GM19372 (cell line): ENCODE measurements at regions not wholly inside any gene's neighbourhood (a gene's known extent, or its start where the extent isn't known, plus 50 kb on each side); places are given as distances from the start of the nearest gene placed in this dataset.

ENCODE experiments used
- ATAC-seq: cut with Tn5 transposase; IDR thresholded peaks from one replicate; pipeline ENCODE4 v1.9.1; 2021; ENCODE audit warnings: mild to moderate bottlenecking, low read depth, moderate library complexity; ENCODE audit not compliant: unreplicated experiment

GRCh38 chr1:87935130-87935529 lies 606.5 kb downstream of the LMO4 start:
- no peak for ATAC-seq

GRCh38 chr1:87937831-87938395 lies 609.2 kb downstream of the LMO4 start:
- ATAC-seq = no peak

- no peak for ATAC-seq
These were observed 610.0 kb downstream of the LMO4 start for GRCh38 chr1:87938631-87939030.

GRCh38 chr1:87939444-87939843 lies 610.8 kb downstream of the LMO4 start:
- no peak for ATAC-seq

GRCh38 chr1:87940421-87940820 lies 611.7 kb downstream of the LMO4 start:
- ATAC-seq = no peak

GRCh38 chr1:87941337-87941946 lies 612.8 kb downstream of the LMO4 start:
- ATAC-seq = no peak

- ATAC-seq = no peak
These were observed 613.5 kb downstream of the LMO4 start for GRCh38 chr1:87942165-87942564.

- no peak for ATAC-seq
These were observed 621.0 kb downstream of the LMO4 start for GRCh38 chr1:87949711-87950110.

GRCh38 chr1:87950369-87950768 lies 621.7 kb downstream of the LMO4 start:
- ATAC-seq = no peak

GRCh38 chr1:87951409-87951808 lies 622.7 kb downstream of the LMO4 start:
- ATAC-seq = no peak

GRCh38 chr1:87951852-87952251 lies 623.2 kb downstream of the LMO4 start:
- no peak for ATAC-seq

- no peak for ATAC-seq
These were observed 624.4 kb downstream of the LMO4 start for GRCh38 chr1:87953121-87953520.

- ATAC-seq = peak; percentile 83
These were observed 625.2 kb downstream of the LMO4 start for GRCh38 chr1:87953732-87954344.

GRCh38 chr1:87955038-87955437 lies 626.4 kb downstream of the LMO4 start:
- no peak for ATAC-seq

GRCh38 chr1:87956072-87956471 lies 627.4 kb downstream of the LMO4 start:
- no peak for ATAC-seq

- no peak for ATAC-seq
These were observed 628.1 kb downstream of the LMO4 start for GRCh38 chr1:87956750-87957149.

- ATAC-seq = no peak
These were observed 628.7 kb downstream of the LMO4 start for GRCh38 chr1:87957331-87957730.

- no peak for ATAC-seq
These were observed 629.5 kb downstream of the LMO4 start for GRCh38 chr1:87958201-87958600.

GRCh38 chr1:87958716-87959115 lies 630.0 kb downstream of the LMO4 start:
- ATAC-seq = no peak

- ATAC-seq = no peak
These were observed 630.6 kb downstream of the LMO4 start for GRCh38 chr1:87959236-87959635.

GRCh38 chr1:87961992-87962391 lies 633.3 kb downstream of the LMO4 start:
- ATAC-seq = no peak

GRCh38 chr1:87963556-87963955 lies 634.9 kb downstream of the LMO4 start:
- no peak for ATAC-seq
